ENCODE measurements at regions not wholly inside any gene's neighbourhood (a gene's known extent, or its start where the extent isn't known, plus 50 kb on each side); places are given as distances from the start of the nearest gene placed in this dataset.

- TF ChIP-seq CTCF (IDR thresholded peaks at IDR 0.05; ENCODE audit: borderline replicate concordance, extremely low read depth, low read length, poor library complexity, severe bottlenecking) (no peak), EZH2 (IDR thresholded peaks at IDR 0.05; ENCODE audit: borderline replicate concordance, low read depth, low read length, severe bottlenecking) (no peak)
Measured at GRCh38 chr9:91042541-91042940, 240.9 kb downstream of the SYK start.

Data from DND-41 (cell line).